ENCODE measurements at regions not wholly inside any gene's neighbourhood (a gene's known extent, or its start where the extent isn't known, plus 50 kb on each side); places are given as distances from the start of the nearest gene placed in this dataset.

- TF ChIP-seq CTCF (IDR thresholded peaks at IDR 0.05; ENCODE audit: low read depth, low read length) (no peak), EZH2phosphoT487 (IDR thresholded peaks at IDR 0.05; ENCODE audit: low read depth) (no peak)
Measured at GRCh38 chr11:95571718-95572260, 217.8 kb downstream of the FAM76B start.

All from OCI-LY3 (cell line).